DND-41 (cell line): ENCODE measurements at regions not wholly inside any gene's neighbourhood (a gene's known extent, or its start where the extent isn't known, plus 50 kb on each side); places are given as distances from the start of the nearest gene placed in this dataset.

Source experiments
- ATAC-seq: fragments of 200-7000 bp; cut with Tn5 transposase; 3 replicates; pipeline ENCODE4 v1.9.1; 2021; ENCODE audit warnings: low read depth; ENCODE audit not compliant: insufficient read depth
- DNase-seq: peaks from one replicate; pipeline ENCODE4 v3.0.0-alpha.2; 2020
- H2AFZ ChIP-seq: 2 replicates; pipeline ENCODE4 v1.6.0; 2012; ENCODE audit warnings: low read depth, low read length
- H3K27ac ChIP-seq: 2 replicates; pipeline ENCODE4 v1.5.1; 2012; ENCODE audit warnings: low read length, inconsistent platforms
- H3K27me3 ChIP-seq: fragments of 200-600 bp; sonication (generic); 2 replicates; pipeline ENCODE4 v1.6.0; 2012; ENCODE audit warnings: low read length, mild to moderate bottlenecking, inconsistent platforms; ENCODE audit not compliant: insufficient read depth, poor library complexity
- H3K36me3 ChIP-seq: 2 replicates; pipeline ENCODE4 v1.5.1; 2012; ENCODE audit warnings: low read length, inconsistent platforms; ENCODE audit not compliant: insufficient read depth
- H3K4me1 ChIP-seq: 2 replicates; pipeline ENCODE4 v1.5.1; 2012; ENCODE audit warnings: mild to moderate bottlenecking, low read length; ENCODE audit not compliant: insufficient read depth
- H3K4me2 ChIP-seq: 2 replicates; pipeline ENCODE4 v1.6.0; 2012; ENCODE audit warnings: mild to moderate bottlenecking, moderate library complexity, low read length, inconsistent platforms; ENCODE audit not compliant: insufficient read depth
- H3K4me3 ChIP-seq, 2 experiments: fragments of 200-600 bp in 1 of 2; shearing (Covaris generic) in 1 of 2; 2 replicates each; pipeline ENCODE4 v1.5.1; 2012 to 2016; ENCODE audit warnings: inconsistent platforms in 2 of 2, low read length in 2 of 2, mild to moderate bottlenecking in 2 of 2, low read depth in 1 of 2, moderate library complexity in 1 of 2
- H3K79me2 ChIP-seq: 2 replicates; pipeline ENCODE4 v1.6.0; 2012; ENCODE audit warnings: low read length, inconsistent platforms; ENCODE audit not compliant: insufficient read depth
- H3K9ac ChIP-seq: 2 replicates; pipeline ENCODE4 v1.6.0; 2012; ENCODE audit warnings: low read depth, mild to moderate bottlenecking, inconsistent platforms, low read length, moderate library complexity
- H3K9me3 ChIP-seq: 2 replicates; pipeline ENCODE4 v1.5.1; 2012; ENCODE audit warnings: low read length, moderate library complexity, mild to moderate bottlenecking, inconsistent platforms; ENCODE audit not compliant: insufficient read depth, severe bottlenecking
- H4K20me1 ChIP-seq: 2 replicates; pipeline ENCODE4 v1.6.0; 2012; ENCODE audit warnings: low read length; ENCODE audit not compliant: insufficient read depth
- CTCF ChIP-seq: IDR thresholded peaks from 2 replicates; pipeline ENCODE4 v1.5.1; 2012; ENCODE audit warnings: borderline replicate concordance, low read length, moderate library complexity, mild to moderate bottlenecking; ENCODE audit not compliant: poor library complexity, severe bottlenecking; ENCODE audit errors: extremely low read depth
- EZH2 ChIP-seq: IDR thresholded peaks from 3 replicates; pipeline ENCODE4 v1.6.1; 2012; ENCODE audit warnings: borderline replicate concordance, low read depth, mild to moderate bottlenecking, moderate library complexity, low read length, inconsistent platforms; ENCODE audit not compliant: severe bottlenecking

DNA sequence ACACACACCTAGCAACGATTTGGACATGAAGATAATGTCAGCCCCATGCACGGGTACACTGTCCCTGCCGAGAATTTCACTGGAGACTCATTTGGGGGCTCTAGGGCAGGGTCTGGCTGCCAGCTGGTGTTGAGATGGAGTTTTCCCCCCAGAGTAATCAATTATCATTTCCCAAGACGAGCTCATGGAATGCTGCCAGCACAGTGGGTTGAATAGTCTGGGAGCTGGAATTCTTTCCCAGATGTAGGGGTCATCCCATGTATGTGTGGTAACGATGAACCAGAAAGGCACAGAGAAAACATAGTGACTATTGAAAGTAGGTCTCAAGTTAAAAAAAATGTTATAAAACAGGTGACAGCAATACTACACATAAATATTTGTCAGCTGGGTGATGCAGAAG is 579.9 kb downstream of the MAFB start:
- no peak overlapping the region for H2AFZ ChIP-seq
- TF ChIP-seq CTCF: no peak
- TF ChIP-seq EZH2: no peak
- DNase-seq (no peak), ATAC-seq (no peak)
- H3K4me1 ChIP-seq: no peaks in the 10 kb centered on the region
- no peak overlapping the region for H3K4me3 ChIP-seq
- no peaks in the 10 kb centered on the region for H3K79me2 ChIP-seq
- no peaks in the 10 kb centered on the region for H4K20me1 ChIP-seq
- H3K4me2 ChIP-seq: no peak overlapping the region
- no peaks in the 10 kb centered on the region for H3K9me3 ChIP-seq
- no peaks in the 10 kb centered on the region for H3K36me3 ChIP-seq
- H3K27ac ChIP-seq: no peak overlapping the region
- H3K27me3 ChIP-seq: peaks cover 12% of the 10 kb centered on the region
- H3K9ac ChIP-seq: no peak overlapping the region

GRCh38 chr20:40108321-40108720 is 580.7 kb downstream of the MAFB start:
- DNase-seq (no peak), ATAC-seq (no peak)
- Histone ChIP-seq H4K20me1 (no peaks in the 10 kb centered on the region), H3K27me3 (peaks cover 12% of the 10 kb centered on the region), H3K79me2 (no peaks in the 10 kb centered on the region), H3K27ac (no peak overlapping the region), H3K4me3 (no peak overlapping the region), H3K9ac (no peak overlapping the region), H3K4me1 (no peaks in the 10 kb centered on the region), H3K9me3 (no peaks in the 10 kb centered on the region), H2AFZ (no peak overlapping the region), H3K4me2 (no peak overlapping the region), H3K36me3 (no peaks in the 10 kb centered on the region)
- TF ChIP-seq EZH2 (no peak), CTCF (no peak)

DNA sequence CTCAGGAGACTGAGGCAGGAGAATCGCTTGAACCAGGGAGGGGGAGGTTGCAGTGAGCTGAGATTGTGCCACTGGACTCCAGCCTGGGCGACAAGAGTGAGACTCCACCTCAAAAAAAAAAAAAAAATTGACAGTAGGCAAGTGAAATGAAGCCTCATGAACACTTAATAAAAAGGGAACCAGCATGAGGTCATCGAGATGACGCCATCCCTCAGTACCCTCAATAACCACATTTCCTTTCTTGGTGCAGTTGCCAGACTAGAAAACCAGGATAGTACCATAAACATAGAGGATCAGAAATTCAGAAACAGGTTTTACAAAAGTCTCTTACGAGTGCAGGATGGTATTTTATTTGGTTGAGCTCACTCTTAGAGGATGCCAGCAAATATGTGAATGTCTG is 584.1 kb downstream of the MAFB start:
- TF ChIP-seq EZH2 (no peak), CTCF (no peak)
- H4K20me1 ChIP-seq: no peaks in the 10 kb centered on the region
- no peaks in the 10 kb centered on the region for H3K9me3 ChIP-seq
- ATAC-seq (no peak), DNase-seq (no peak)
- no peak overlapping the region for H3K9ac ChIP-seq
- H2AFZ ChIP-seq: no peak overlapping the region
- H3K4me3 ChIP-seq: no peak overlapping the region
- no peaks in the 10 kb centered on the region for H3K79me2 ChIP-seq
- H3K4me2 ChIP-seq: no peak overlapping the region
- H3K36me3 ChIP-seq: no peaks in the 10 kb centered on the region
- H3K27ac ChIP-seq: no peak overlapping the region
- H3K27me3 ChIP-seq: peaks cover 8% of the 10 kb centered on the region
- H3K4me1 ChIP-seq: no peaks in the 10 kb centered on the region

- H3K9ac ChIP-seq: no peak overlapping the region
- DNase-seq (no peak), ATAC-seq (no peak)
- TF ChIP-seq EZH2 (no peak), CTCF (no peak)
- no peak overlapping the region for H2AFZ ChIP-seq
- H3K4me1 ChIP-seq: no peaks in the 10 kb centered on the region
- H3K27ac ChIP-seq: no peak overlapping the region
- no peaks in the 10 kb centered on the region for H3K36me3 ChIP-seq
- H3K4me2 ChIP-seq: no peak overlapping the region
- no peaks in the 10 kb centered on the region for H3K79me2 ChIP-seq
- H4K20me1 ChIP-seq: no peaks in the 10 kb centered on the region
- H3K27me3 ChIP-seq: peaks cover 8% of the 10 kb centered on the region
- H3K4me3 ChIP-seq: no peak overlapping the region
- H3K9me3 ChIP-seq: no peaks in the 10 kb centered on the region
Observed at GRCh38 chr20:40103420-40103819, 585.6 kb downstream of the MAFB start.
